HG02642 (cell line): ENCODE measurements at regions not wholly inside any gene's neighbourhood (a gene's known extent, or its start where the extent isn't known, plus 50 kb on each side); places are given as distances from the start of the nearest gene placed in this dataset.
"Not testable (repeated sequence)": the region's sequence is repeated elsewhere in the genome, so short reads cannot be mapped to it uniquely, and the experiment has no call there.

Experiments used
- ATAC-seq: cut with Tn5 transposase; IDR thresholded peaks from one replicate; pipeline ENCODE4 v1.9.1; 2021; ENCODE audit warnings: mild to moderate bottlenecking; ENCODE audit not compliant: unreplicated experiment, poor library complexity

- ATAC-seq = no peak
Observed at GRCh38 chr5:101142102-101142501, 239.0 kb upstream of the ST8SIA4 start.

DNA sequence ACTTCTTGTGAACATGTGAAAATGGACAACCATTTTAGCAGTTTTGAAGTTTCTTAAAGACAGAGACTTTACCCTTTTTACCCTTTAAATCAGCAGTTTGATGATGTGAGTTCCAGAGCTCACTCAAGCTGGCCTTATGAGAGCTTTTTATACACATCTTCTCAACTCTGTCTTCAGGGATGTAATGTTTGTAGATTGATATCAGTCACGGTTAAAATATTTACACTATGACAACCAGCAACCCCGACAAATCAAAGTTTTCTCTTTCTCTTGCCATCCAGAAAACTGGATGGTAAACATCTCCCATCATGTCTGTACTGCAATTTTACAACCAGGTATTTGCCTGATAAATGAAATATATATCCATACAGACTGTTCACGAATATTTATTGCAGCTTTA is 233.4 kb upstream of the ST8SIA4 start:
- no peak for ATAC-seq

DNA sequence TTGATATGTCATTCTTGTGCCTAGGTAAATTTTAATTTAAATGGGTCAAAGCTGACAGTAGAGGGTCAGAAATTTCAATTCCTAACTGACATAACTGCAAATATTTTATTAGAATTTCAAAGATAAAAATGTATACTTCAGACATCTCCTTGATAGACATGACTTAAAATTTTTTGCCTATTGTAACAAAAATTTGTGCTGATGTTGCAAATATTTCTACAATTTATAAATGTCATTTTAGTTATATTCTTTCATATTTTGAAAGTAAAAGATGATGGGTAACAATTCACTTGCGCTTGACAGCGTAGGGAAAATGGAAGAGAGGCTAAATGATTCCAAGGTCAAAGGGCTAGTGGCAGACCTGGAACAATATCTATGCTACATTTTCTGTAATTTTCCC is 220.3 kb upstream of the ST8SIA4 start:
- ATAC-seq = no peak

- ATAC-seq = no peak
Observed at GRCh38 chr5:101112645-101113044, 209.6 kb upstream of the ST8SIA4 start.

GRCh38 chr5:101103874-101104273 is 200.8 kb upstream of the ST8SIA4 start:
- no peak for ATAC-seq

DNA sequence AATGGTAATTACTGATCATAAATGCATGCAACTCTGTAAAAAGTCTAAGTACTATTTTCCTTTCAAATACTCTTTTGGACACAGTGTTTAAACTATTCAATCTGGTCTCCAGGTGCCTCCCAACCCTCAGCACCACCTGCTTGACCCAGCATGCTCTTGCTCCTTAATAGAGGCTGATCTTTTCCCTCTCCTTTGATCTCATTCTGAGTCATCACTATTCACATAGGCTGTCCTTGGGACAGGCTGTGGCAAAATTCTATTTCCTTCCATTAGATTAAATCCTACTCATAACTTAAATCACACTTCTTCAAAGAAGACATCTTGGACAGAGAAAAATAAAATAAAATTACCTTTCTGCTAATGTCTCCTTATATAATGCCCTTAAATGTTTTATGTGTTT is 199.4 kb upstream of the ST8SIA4 start:
- no peak for ATAC-seq

DNA sequence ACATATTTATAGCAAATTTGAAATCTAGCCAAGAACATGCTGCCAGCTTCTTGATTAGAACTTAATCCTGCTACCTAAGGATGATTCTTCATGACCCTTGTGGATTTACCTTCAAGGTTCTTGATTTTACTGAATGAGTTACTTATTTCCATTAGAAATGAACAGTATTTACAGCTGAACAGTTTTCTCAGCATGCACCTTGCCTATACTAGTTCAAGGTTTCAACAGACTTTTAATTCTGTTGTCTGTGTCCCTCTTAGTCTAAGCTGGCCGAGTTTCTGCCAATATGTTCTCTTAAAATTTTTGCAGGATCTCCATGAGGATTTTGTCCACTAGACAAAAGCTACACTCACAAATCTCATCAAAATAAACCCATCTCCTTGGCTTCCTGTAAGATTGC is 188.8 kb upstream of the ST8SIA4 start:
- no peak for ATAC-seq

DNA sequence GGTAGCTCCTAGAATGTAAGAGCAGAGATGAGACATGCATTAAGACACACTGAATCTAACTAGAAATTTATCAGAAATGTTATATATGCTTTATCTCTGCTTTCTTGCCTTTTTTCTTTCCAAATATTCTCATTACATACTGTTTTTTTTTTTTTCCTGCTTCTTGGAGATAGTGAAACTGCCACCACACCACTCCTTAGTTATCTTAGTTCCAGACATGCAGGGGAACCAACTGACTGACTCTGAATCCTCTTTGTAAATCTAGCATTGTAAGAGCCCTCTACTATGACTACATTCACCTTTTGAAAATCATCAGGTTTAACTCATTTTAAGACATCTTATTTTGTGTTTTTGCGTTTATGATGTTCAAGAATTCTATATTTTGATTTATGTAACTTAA is 181.3 kb upstream of the ST8SIA4 start:
- no peak for ATAC-seq

- no peak for ATAC-seq
Observed at GRCh38 chr5:101080462-101081240, 177.6 kb upstream of the ST8SIA4 start.

DNA sequence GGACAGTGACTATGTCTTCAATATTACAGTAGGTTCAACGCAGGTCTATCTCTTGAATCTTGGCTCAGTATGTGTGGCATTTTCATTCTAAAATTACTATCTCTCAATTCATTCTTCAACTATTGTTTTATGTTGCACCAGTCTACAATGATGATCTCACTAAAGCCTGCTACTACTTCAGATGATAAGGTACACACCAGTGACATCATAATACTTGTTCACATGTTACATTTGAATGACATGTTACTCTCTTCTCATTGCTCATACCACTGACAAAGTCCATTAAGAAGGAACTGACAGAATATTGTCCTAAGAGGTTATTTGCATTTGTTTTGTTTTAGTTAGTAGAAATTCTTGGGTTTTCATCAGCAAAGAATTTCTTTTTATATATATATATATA is 165.2 kb upstream of the ST8SIA4 start:
- no peak for ATAC-seq

- no peak for ATAC-seq
Observed at GRCh38 chr5:101067429-101067828, 164.3 kb upstream of the ST8SIA4 start.

- ATAC-seq = no peak
Observed at GRCh38 chr5:101062902-101063301, 159.8 kb upstream of the ST8SIA4 start.

DNA sequence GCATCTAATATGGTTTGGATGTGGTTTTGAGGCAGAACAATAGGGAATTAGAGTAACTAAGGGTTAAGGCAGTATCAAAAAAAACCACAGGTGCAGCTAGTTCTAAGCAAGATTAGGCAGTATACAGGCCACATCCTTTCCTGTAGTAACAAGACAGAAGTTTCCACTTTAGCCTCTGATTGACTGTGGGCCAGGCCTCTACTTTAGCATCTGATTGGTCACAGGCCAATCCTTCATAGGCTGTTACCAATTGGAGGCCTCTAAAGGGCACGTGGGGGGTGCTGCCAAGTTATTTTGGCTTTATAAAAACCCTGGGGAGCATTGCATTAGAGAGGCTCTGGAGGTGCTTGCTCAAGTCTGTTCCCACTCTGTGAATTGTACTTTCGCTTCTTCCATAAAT is 144.1 kb upstream of the ST8SIA4 start:
- peak; percentile 76 for ATAC-seq

GRCh38 chr5:101045689-101046088 is 142.6 kb upstream of the ST8SIA4 start:
- no peak for ATAC-seq

GRCh38 chr5:101040002-101040401 is 136.9 kb upstream of the ST8SIA4 start:
- ATAC-seq = not testable (repeated sequence)

DNA sequence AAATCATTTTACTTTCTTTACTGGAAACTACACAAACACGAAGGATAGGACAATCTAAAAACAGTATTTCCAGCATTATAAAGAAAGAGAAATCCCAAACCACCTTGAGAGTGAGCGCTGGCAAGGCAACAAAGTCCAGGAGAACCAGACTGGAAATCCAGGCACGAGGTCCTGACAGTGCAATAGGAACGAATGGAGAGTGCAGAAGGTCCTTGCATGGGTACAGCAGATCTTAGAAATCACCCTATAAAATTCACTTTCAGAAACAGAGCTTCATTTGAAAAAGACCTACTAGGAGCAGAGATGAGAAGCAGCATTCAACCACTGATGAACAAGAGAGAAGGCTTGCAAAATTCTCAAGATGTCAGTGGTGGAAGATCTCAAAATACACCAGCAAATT is 133.7 kb upstream of the ST8SIA4 start:
- ATAC-seq = no peak

- no peak for ATAC-seq
Observed at GRCh38 chr5:101035425-101035824, 132.3 kb upstream of the ST8SIA4 start.

DNA sequence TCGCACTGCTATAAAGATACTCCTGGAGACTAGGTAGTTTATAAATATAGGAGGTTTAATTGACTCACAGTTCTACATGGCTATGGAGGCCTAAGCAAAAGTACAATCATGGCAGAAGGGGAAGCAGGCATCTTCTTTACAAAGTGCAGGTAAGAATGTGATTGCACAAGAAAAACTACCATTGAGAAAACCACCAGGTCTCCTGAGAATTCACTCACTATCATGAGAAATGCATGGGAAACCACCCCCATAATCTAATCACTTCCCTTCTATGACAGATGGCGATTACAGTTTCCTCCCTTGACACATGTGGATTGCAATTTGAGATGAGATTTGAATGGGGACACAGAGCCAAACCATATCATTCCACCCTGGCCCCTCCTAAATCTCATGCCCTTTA is 121.2 kb upstream of the ST8SIA4 start:
- ATAC-seq = no peak

DNA sequence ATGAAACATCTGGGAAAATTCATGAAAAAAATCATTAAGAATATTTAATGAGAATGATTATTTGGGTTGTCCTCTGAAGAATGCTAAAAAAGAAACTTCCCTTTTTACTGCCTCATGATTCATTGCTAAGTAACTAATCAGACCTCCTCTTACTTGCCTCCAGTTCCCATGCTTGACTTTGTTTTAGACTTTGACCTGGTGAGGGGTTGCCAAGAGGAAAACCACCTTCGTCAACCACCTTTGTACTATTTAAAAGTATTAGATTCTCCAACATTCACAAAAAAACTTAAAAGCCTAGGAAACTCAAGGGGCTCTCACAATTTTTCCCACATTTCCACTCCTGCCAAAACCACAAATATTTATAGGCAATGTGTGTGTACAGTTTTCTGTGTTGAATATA is 115.2 kb upstream of the ST8SIA4 start:
- no peak for ATAC-seq

GRCh38 chr5:101012880-101013279 is 109.8 kb upstream of the ST8SIA4 start:
- no peak for ATAC-seq

DNA sequence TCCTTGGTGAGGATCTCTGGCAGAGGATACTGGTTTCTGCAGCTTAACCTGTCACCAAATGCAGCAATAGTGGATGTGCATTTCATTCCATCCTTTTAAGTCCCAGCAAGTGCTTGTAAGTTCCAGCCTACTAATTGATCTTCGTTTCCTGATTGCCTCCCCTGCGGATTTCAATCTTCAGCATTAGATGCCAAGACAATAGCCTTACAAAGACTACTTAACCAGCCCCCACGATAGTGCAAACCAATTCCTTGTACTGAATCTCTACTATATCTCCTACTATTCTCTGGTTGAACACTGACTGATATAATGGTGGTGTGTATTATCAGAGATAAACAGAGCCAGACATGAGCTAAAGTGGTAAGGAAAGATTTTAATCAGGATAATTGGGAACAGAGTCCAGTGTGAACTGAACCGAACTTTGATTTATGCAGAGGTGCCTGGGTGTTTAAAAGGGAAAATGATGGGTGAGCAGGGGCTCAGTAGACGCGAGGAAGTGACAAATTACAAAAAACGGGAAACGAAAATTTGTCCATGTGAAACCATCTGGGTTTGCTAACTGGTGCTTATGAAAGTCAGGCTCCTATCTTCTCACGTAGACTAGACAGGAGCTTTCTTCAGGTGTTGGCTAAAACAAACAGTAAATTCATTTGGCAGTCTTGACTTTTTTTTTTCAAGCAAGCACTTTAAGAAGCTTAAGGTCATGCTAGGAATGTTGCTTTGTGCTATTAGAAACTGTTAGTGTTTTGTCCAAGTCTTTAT is 106.9 kb upstream of the ST8SIA4 start:
- ATAC-seq = peak; percentile 93

DNA sequence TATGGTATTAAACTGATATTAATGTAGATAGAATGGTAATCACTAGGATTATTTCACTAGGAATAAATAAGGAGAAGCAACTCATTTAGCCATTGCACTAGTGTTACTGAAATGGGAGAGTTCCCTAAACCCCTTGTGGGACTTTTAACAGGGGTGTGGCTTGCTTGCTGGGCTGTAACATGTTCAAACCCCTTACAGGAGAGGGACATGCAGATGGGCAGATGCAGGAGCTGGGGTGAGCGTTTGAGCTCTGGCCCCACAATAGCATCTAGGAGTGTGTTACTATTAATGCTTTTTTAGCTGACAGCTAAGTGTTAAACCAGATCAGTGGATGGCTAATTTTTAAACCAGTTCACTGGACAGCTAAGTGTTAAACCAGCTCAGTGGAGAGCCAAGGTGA is 89.3 kb upstream of the ST8SIA4 start:
- no peak for ATAC-seq
